A673 (cell line): ENCODE measurements at regions not wholly inside any gene's neighbourhood (a gene's known extent, or its start where the extent isn't known, plus 50 kb on each side); places are given as distances from the start of the nearest gene placed in this dataset.

Source experiments
- EZH2 ChIP-seq: fragments of 200-600 bp; sonication (generic); IDR thresholded peaks from 2 replicates; pipeline ENCODE4 v1.6.1; 2017; ENCODE audit warnings: borderline replicate concordance, low read depth, mild to moderate bottlenecking, mixed read lengths, antibody characterized with exemption, low read length; ENCODE audit not compliant: poor library complexity, severe bottlenecking
- TF ChIP-seq, protein P1 (sequence below): fragments of 300-800, 200-600 bp; sonication (generic); conservative IDR thresholded peaks from 2 replicates; pipeline ENCODE4 v1.5.1; 2017; ENCODE audit warnings: low read depth, mild to moderate bottlenecking, antibody characterized with exemption, low read length, moderate library complexity, mixed read lengths

DNA sequence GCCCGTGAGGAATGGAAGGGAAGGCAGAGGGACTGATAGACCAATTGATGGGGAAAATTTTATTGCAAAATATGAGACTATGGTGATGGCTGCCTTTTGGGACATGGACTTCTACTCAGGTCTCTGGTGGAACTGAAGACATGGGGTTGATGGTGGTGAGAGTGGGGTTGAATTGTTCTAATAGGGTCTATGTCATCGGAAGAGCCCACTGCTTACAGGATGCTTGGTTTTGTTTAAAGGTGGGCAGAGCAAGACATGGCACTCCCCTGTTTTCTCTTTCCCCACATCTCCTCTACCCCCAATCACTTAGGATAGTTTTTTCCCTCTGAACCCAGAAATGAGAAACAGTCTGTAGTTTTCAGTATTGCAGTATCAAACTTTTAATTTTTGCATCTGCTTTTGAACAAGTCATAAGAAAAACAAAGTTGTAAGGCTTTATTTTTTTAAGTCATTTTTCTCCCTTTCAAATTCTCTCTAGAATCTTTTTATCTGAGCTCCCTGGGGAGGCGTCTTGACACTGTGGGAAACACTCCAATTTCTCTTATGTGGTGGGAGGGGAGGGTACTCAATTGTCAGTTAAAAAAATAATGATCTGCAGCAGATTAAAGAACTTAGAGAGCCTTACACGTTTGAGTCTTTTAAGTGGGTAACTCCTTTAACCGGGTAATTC, 276.2 kb upstream of the TBC1D5 start:
- TF ChIP-seq, protein P1, sequence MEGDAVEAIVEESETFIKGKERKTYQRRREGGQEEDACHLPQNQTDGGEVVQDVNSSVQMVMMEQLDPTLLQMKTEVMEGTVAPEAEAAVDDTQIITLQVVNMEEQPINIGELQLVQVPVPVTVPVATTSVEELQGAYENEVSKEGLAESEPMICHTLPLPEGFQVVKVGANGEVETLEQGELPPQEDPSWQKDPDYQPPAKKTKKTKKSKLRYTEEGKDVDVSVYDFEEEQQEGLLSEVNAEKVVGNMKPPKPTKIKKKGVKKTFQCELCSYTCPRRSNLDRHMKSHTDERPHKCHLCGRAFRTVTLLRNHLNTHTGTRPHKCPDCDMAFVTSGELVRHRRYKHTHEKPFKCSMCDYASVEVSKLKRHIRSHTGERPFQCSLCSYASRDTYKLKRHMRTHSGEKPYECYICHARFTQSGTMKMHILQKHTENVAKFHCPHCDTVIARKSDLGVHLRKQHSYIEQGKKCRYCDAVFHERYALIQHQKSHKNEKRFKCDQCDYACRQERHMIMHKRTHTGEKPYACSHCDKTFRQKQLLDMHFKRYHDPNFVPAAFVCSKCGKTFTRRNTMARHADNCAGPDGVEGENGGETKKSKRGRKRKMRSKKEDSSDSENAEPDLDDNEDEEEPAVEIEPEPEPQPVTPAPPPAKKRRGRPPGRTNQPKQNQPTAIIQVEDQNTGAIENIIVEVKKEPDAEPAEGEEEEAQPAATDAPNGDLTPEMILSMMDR = no peak
- no peak for TF ChIP-seq EZH2
